ENCODE measurements at regions not wholly inside any gene's neighbourhood (a gene's known extent, or its start where the extent isn't known, plus 50 kb on each side); places are given as distances from the start of the nearest gene placed in this dataset.
"Not testable (repeated sequence)": the region's sequence is repeated elsewhere in the genome, so short reads cannot be mapped to it uniquely, and the experiment has no call there.

- Histone ChIP-seq H3K9me3 (no peaks in the 10 kb centered on the region), H3K4me1 (no peaks in the 10 kb centered on the region), H3K36me3 (no peaks in the 10 kb centered on the region), H3K27me3 (no peaks in the 10 kb centered on the region), H3K4me3 (no peak overlapping the region), H3K27ac (no peak overlapping the region)
- no peak for DNase-seq
- TF ChIP-seq CTCF (IDR thresholded peaks at IDR 0.05) = no peak
- no peak for TF ChIP-seq POLR2A (IDR thresholded peaks at IDR 0.05)
Measured at GRCh38 chr3:106065831-106066230, 197.0 kb upstream of the CBLB start.

GRCh38 chr3:106067711-106068110, 198.9 kb upstream of the CBLB start:
- TF ChIP-seq CTCF (IDR thresholded peaks at IDR 0.05) = no peak
- no peak for TF ChIP-seq POLR2A (IDR thresholded peaks at IDR 0.05)

GRCh38 chr3:106068381-106068780, 199.6 kb upstream of the CBLB start:
- Histone ChIP-seq H3K27ac (no peak overlapping the region), H3K4me1 (no peaks in the 10 kb centered on the region), H3K36me3 (no peaks in the 10 kb centered on the region), H3K4me3 (no peak overlapping the region), H3K27me3 (no peaks in the 10 kb centered on the region), H3K9me3 (no peaks in the 10 kb centered on the region)
- no peak for DNase-seq
- TF ChIP-seq POLR2A (IDR thresholded peaks at IDR 0.05) (no peak), CTCF (IDR thresholded peaks at IDR 0.05) (no peak)

More at GRCh38 chr3:106067711-106068110, 198.9 kb upstream of the CBLB start:
- Histone ChIP-seq H3K36me3 (no peaks in the 10 kb centered on the region), H3K27me3 (no peaks in the 10 kb centered on the region), H3K4me3 (no peak overlapping the region), H3K27ac (no peak overlapping the region), H3K4me1 (no peaks in the 10 kb centered on the region), H3K9me3 (no peaks in the 10 kb centered on the region)
- DNase-seq = no peak

GRCh38 chr3:106068795-106069194, 200.0 kb upstream of the CBLB start:
- Histone ChIP-seq H3K9me3 (no peaks in the 10 kb centered on the region), H3K4me1 (no peaks in the 10 kb centered on the region), H3K27ac (no peak overlapping the region), H3K27me3 (no peaks in the 10 kb centered on the region), H3K4me3 (no peak overlapping the region), H3K36me3 (no peaks in the 10 kb centered on the region)
- TF ChIP-seq POLR2A (IDR thresholded peaks at IDR 0.05) (no peak), CTCF (IDR thresholded peaks at IDR 0.05) (no peak)
- DNase-seq = no peak

GRCh38 chr3:106070187-106070586, 201.4 kb upstream of the CBLB start:
- Histone ChIP-seq H3K9me3 (no peaks in the 10 kb centered on the region), H3K4me3 (no peak overlapping the region), H3K27me3 (no peaks in the 10 kb centered on the region), H3K36me3 (no peaks in the 10 kb centered on the region), H3K4me1 (no peaks in the 10 kb centered on the region), H3K27ac (no peak overlapping the region)
- no peak for TF ChIP-seq CTCF (IDR thresholded peaks at IDR 0.05)
- TF ChIP-seq POLR2A (IDR thresholded peaks at IDR 0.05) = no peak
- DNase-seq = no peak

- Histone ChIP-seq H3K4me1 (no peaks in the 10 kb centered on the region), H3K9me3 (no peaks in the 10 kb centered on the region), H3K36me3 (no peaks in the 10 kb centered on the region), H3K4me3 (no peak overlapping the region), H3K27me3 (no peaks in the 10 kb centered on the region), H3K27ac (no peak overlapping the region)
- TF ChIP-seq POLR2A (IDR thresholded peaks at IDR 0.05) (no peak), CTCF (IDR thresholded peaks at IDR 0.05) (no peak)
- DNase-seq = no peak
Measured at GRCh38 chr3:106071306-106071705, 202.5 kb upstream of the CBLB start.

- not testable (repeated sequence) for DNase-seq, H3K27me3 ChIP-seq, H3K36me3 ChIP-seq, H3K4me3 ChIP-seq, H3K27ac ChIP-seq, H3K9me3 ChIP-seq, H3K4me1 ChIP-seq
Measured at GRCh38 chr3:106072596-106072995, 203.8 kb upstream of the CBLB start.

- not testable (repeated sequence) for H3K36me3 ChIP-seq, H3K27ac ChIP-seq, H3K4me1 ChIP-seq, H3K4me3 ChIP-seq, H3K27me3 ChIP-seq, DNase-seq, H3K9me3 ChIP-seq
Measured at GRCh38 chr3:106073806-106074205, 205.0 kb upstream of the CBLB start.

GRCh38 chr3:106075731-106076130, 206.9 kb upstream of the CBLB start:
- not testable (repeated sequence) for H3K4me3 ChIP-seq, H3K27me3 ChIP-seq, H3K9me3 ChIP-seq, H3K27ac ChIP-seq, DNase-seq, H3K36me3 ChIP-seq, H3K4me1 ChIP-seq

Measured in Peyer's patch (tissue), 4 donors.